Panc1 (cell line): ENCODE measurements at regions not wholly inside any gene's neighbourhood (a gene's known extent, or its start where the extent isn't known, plus 50 kb on each side); places are given as distances from the start of the nearest gene placed in this dataset.
"Not testable (repeated sequence)": the region's sequence is repeated elsewhere in the genome, so short reads cannot be mapped to it uniquely, and the experiment has no call there.

Experiments
- ATAC-seq: fragments of 200-7000 bp; cut with Tn5 transposase; 2 replicates; pipeline ENCODE4 v1.9.1; 2020; ENCODE audit warnings: mild to moderate bottlenecking, moderate library complexity
- BruUV-seq: library from RNA; stranded (reverse); fragments of 400-500 nt; replicated peaks from 2 replicates; lab custom pipeline; 2021; lab: Mats Ljungman, UMichigan
- CTCF ChIA-PET: fragments of 300-600 bp; sonication (Branson Sonifier 250); formaldehyde crosslinking; loops from one replicate; lab custom pipeline; 2022; ENCODE audit warnings: antibody characterized with exemption; lab: Charles Lee
- POLR2A ChIA-PET: fragments of 300-600 bp; sonication (Branson Sonifier 250); formaldehyde crosslinking; loops from one replicate; lab custom pipeline; 2022; ENCODE audit warnings: antibody characterized with exemption; lab: Charles Lee
- DNase-seq: peaks from one replicate; pipeline ENCODE4 v3.0.0-alpha.2; 2010; ENCODE audit warnings: low read depth, low spot score
- H3K27ac ChIP-seq: 2 replicates; pipeline ENCODE4 v1.5.1; 2011; ENCODE audit warnings: mild to moderate bottlenecking, low read length, inconsistent platforms
- H3K27me3 ChIP-seq: fragments of 200-500 bp; sonication (Bioruptor generic); 2 replicates; pipeline ENCODE4 v1.6.0; 2014; ENCODE audit warnings: low read length, inconsistent platforms; ENCODE audit not compliant: control insufficient read depth, insufficient read depth
- H3K36me3 ChIP-seq: fragments of 200-500 bp; sonication (Bioruptor generic); 2 replicates; pipeline ENCODE4 v1.5.1; 2014; ENCODE audit warnings: inconsistent platforms, mild to moderate bottlenecking, low read length, moderate library complexity; ENCODE audit not compliant: control insufficient read depth, insufficient read depth
- H3K4me1 ChIP-seq: 2 replicates; pipeline ENCODE4 v1.5.1; 2011; ENCODE audit warnings: inconsistent platforms, mild to moderate bottlenecking, low read length, moderate library complexity; ENCODE audit not compliant: control insufficient read depth, insufficient read depth
- H3K4me3 ChIP-seq, 2 experiments: 2 replicates each; pipeline ENCODE4 v1.5.1; 2011 to 2012; ENCODE audit warnings: low read depth in 2 of 2, low read length in 2 of 2, mild to moderate bottlenecking in 2 of 2, inconsistent platforms in 1 of 2, moderate library complexity in 1 of 2
- H3K9me3 ChIP-seq: fragments of 200-500 bp; sonication (Bioruptor generic); 2 replicates; pipeline ENCODE4 v1.5.1; 2014; ENCODE audit warnings: low read depth, mild to moderate bottlenecking, inconsistent platforms, low read length, moderate library complexity; ENCODE audit not compliant: control insufficient read depth, insufficient read depth
- CTCF ChIP-seq: fragments of 450-650 bp; IDR thresholded peaks from 2 replicates; pipeline ENCODE4 v1.5.1; 2017; ENCODE audit warnings: mild to moderate bottlenecking
- POLR2AphosphoS5 ChIP-seq: IDR thresholded peaks from 2 replicates; pipeline ENCODE4 v1.6.1; 2012; ENCODE audit warnings: mild to moderate bottlenecking, low read depth, low read length, moderate library complexity
- SIN3A ChIP-seq: IDR thresholded peaks from 2 replicates; pipeline ENCODE4 v1.6.1; 2012; ENCODE audit warnings: low read depth, mild to moderate bottlenecking, low read length, moderate library complexity, borderline replicate concordance; ENCODE audit not compliant: insufficient read depth
- TCF7L2 ChIP-seq: IDR thresholded peaks from 2 replicates; pipeline ENCODE4 v1.6.1; 2011; ENCODE audit warnings: mild to moderate bottlenecking, low read depth, low read length, inconsistent platforms
- in situ Hi-C: cut with HindIII; loops from 2 replicates; pipeline ENCODE4 v1.10.0; 2016; ENCODE audit warnings: low sequenced_read_pairs, low pct_unique_long_range_greater_than_20kb
- intact Hi-C: fragments of 100-400 bp; cut with micrococcal nuclease; formaldehyde crosslinking; loops from one replicate; pipeline ENCODE4 v1.10.0; 2022; ENCODE audit not compliant: unreplicated experiment
- TF ChIP-seq, protein P1 (sequence below), 2 experiments: IDR thresholded peaks; 2 replicates each; pipeline ENCODE4 v1.6.1; 2011 to 2012; ENCODE audit warnings: low read depth in 2 of 2, control low read depth in 1 of 2, low read length in 1 of 2, mild to moderate bottlenecking in 1 of 2, moderate library complexity in 1 of 2; ENCODE audit not compliant: insufficient read depth in 1 of 2

DNA sequence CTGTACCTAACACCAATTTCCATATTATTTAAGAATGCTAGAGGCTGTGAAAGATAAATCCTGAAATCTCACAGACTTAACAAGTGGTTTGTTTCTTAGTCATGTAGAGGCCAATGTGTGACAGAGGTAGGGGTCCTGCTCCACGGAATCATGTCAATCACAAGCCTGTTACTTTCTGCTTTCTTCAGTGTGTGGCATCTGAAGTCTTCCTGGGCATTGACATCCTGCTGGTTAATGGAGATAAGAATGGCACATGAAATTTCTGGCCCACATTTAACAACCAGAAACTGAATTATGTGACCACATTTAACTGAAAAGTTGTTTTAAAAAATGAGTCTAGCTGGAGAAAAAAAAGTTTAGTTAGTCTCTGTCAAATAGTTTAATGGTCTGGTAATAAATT lies 68.3 kb upstream of the PLA2G4A start:
- POLR2A ChIA-PET = no interaction called here
- Histone ChIP-seq H3K27ac (no peak overlapping the region), H3K9me3 (no peaks in the 10 kb centered on the region), H3K4me1 (no peaks in the 10 kb centered on the region), H3K27me3 (no peaks in the 10 kb centered on the region), H3K4me3 (no peak overlapping the region), H3K36me3 (no peaks in the 10 kb centered on the region)
- CTCF ChIA-PET = no interaction called here
- ATAC-seq = no peak
- TF ChIP-seq TCF7L2 (no peak), POLR2AphosphoS5 (no peak), SIN3A (no peak), CTCF (no peak)
- TF ChIP-seq, protein P1, sequence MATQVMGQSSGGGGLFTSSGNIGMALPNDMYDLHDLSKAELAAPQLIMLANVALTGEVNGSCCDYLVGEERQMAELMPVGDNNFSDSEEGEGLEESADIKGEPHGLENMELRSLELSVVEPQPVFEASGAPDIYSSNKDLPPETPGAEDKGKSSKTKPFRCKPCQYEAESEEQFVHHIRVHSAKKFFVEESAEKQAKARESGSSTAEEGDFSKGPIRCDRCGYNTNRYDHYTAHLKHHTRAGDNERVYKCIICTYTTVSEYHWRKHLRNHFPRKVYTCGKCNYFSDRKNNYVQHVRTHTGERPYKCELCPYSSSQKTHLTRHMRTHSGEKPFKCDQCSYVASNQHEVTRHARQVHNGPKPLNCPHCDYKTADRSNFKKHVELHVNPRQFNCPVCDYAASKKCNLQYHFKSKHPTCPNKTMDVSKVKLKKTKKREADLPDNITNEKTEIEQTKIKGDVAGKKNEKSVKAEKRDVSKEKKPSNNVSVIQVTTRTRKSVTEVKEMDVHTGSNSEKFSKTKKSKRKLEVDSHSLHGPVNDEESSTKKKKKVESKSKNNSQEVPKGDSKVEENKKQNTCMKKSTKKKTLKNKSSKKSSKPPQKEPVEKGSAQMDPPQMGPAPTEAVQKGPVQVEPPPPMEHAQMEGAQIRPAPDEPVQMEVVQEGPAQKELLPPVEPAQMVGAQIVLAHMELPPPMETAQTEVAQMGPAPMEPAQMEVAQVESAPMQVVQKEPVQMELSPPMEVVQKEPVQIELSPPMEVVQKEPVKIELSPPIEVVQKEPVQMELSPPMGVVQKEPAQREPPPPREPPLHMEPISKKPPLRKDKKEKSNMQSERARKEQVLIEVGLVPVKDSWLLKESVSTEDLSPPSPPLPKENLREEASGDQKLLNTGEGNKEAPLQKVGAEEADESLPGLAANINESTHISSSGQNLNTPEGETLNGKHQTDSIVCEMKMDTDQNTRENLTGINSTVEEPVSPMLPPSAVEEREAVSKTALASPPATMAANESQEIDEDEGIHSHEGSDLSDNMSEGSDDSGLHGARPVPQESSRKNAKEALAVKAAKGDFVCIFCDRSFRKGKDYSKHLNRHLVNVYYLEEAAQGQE (IDR thresholded peaks at IDR 0.05; ENCODE audit: insufficient read depth in 1 of 2, low read depth in 2 of 2, low read length in 1 of 2) = no peak
- intact Hi-C loops (no loop called here), in situ Hi-C loops (no loop called here)
- no peak for DNase-seq
- BruUV-seq = no TSS peak

DNA sequence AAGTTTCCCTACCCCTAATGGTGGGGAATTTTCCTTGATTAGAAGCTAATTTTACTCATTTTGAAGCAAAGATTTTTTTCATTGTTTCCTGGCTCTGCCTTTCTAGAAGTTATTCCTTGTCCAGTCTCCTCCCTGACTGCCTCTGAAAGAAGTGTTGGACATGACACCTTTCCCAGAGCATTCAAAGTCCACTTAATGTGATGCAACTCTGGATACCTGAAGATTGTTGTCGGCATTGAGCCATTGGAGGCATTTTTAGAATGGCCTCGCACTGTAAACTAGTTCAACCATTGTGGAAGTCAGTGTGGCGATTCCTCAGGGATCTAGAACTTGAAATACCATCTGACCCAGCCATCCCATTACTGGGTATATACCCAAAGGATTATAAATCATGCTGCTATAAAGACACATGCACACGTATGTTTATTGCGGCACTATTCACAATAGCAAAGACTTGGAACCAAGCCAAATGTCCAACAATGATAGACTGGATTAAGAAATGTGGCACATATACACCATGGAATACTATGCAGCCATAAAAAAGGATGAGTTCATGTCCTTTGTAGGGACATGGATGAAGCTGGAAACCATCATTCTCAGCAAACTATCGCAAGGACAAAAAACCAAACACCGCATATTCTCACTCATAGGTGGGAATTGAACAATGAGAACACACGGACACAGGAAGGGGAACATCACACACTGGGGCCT lies 69.7 kb upstream of the PLA2G4A start:
- DNase-seq, intact Hi-C loops, BruUV-seq, POLR2A ChIA-PET, CTCF ChIA-PET, in situ Hi-C loops, H3K9me3 ChIP-seq, H3K4me1 ChIP-seq, H3K36me3 ChIP-seq, H3K27ac ChIP-seq, ATAC-seq, H3K4me3 ChIP-seq, H3K27me3 ChIP-seq: not testable (repeated sequence)

- Histone ChIP-seq H3K27me3 (no peaks in the 10 kb centered on the region), H3K27ac (no peak overlapping the region), H3K4me1 (no peaks in the 10 kb centered on the region), H3K4me3 (no peak overlapping the region), H3K36me3 (no peaks in the 10 kb centered on the region), H3K9me3 (no peaks in the 10 kb centered on the region)
- POLR2A ChIA-PET = no interaction called here
- ATAC-seq = no peak
- TF ChIP-seq TCF7L2 (no peak), POLR2AphosphoS5 (no peak), SIN3A (no peak), CTCF (no peak)
- TF ChIP-seq, protein P1 (IDR thresholded peaks at IDR 0.05; ENCODE audit: insufficient read depth in 1 of 2, low read depth in 2 of 2, low read length in 1 of 2) = no peak
- BruUV-seq = no TSS peak
- in situ Hi-C loops (no loop called here), intact Hi-C loops (no loop called here)
- CTCF ChIA-PET = no interaction called here
- DNase-seq = no peak
Observed at GRCh38 chr1:186757851-186758250, 70.9 kb upstream of the PLA2G4A start.
